ENCODE measurements at regions not wholly inside any gene's neighbourhood (a gene's known extent, or its start where the extent isn't known, plus 50 kb on each side); places are given as distances from the start of the nearest gene placed in this dataset.

- TF ChIP-seq CTCF (IDR thresholded peaks at IDR 0.05) (no peak), POLR2A (IDR thresholded peaks at IDR 0.05) (no peak)
Measured at GRCh38 chr20:40769677-40770285, 80.7 kb upstream of the MAFB start.
